ENCODE measurements at regions not wholly inside any gene's neighbourhood (a gene's known extent, or its start where the extent isn't known, plus 50 kb on each side); places are given as distances from the start of the nearest gene placed in this dataset.

DNA sequence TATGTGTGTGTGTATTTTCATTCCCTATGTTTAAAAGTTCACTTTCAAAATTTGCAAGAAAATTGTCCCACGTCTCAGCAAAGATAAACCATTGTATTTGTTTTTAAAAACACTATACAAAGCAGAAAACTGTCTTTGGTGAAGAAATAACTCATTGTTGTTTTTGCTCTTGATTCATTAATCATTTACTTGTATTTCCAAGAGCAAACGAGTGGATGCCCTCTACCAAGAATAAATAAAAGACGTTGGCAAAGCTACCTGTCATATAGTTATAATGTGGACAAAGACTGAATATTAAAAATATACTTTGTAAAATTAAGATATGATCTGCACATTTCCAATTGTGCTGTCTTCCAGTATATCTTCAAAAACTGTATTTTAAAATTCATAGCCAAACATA, 210.9 kb upstream of the NDST3 start:
- TF ChIP-seq, protein P1, sequence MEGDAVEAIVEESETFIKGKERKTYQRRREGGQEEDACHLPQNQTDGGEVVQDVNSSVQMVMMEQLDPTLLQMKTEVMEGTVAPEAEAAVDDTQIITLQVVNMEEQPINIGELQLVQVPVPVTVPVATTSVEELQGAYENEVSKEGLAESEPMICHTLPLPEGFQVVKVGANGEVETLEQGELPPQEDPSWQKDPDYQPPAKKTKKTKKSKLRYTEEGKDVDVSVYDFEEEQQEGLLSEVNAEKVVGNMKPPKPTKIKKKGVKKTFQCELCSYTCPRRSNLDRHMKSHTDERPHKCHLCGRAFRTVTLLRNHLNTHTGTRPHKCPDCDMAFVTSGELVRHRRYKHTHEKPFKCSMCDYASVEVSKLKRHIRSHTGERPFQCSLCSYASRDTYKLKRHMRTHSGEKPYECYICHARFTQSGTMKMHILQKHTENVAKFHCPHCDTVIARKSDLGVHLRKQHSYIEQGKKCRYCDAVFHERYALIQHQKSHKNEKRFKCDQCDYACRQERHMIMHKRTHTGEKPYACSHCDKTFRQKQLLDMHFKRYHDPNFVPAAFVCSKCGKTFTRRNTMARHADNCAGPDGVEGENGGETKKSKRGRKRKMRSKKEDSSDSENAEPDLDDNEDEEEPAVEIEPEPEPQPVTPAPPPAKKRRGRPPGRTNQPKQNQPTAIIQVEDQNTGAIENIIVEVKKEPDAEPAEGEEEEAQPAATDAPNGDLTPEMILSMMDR (IDR thresholded peaks at IDR 0.05; ENCODE audit: low read depth, low read length, poor library complexity, severe bottlenecking): no peak
- TF ChIP-seq EZH2phosphoT487 (IDR thresholded peaks at IDR 0.05; ENCODE audit: borderline replicate concordance, low read length): no peak
